ENCODE measurements at regions not wholly inside any gene's neighbourhood (a gene's known extent, or its start where the extent isn't known, plus 50 kb on each side); places are given as distances from the start of the nearest gene placed in this dataset.

DNA sequence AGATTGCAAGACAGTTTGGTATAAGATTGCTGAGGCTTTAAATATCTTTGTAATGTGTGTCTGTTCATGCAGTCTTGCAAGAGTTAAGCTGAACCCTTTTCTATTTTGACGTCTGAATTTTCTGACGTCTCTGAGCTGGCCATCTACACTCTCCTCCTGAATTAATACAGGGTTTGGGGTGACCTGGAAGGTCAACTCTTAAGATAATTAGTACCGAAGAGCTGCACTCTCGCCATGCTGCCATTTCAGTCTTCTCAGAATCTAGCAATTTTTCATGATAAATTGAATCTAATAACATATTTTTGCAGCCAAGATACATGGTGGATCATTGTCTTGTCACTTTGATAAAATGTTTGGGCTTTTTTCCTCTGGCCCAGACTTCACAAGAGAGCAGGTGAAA, 1245.2 kb upstream of the CELF4 start:
- H3K4me1 ChIP-seq (ENCODE audit: insufficient read depth), result no peaks in the 10 kb centered on the region
- Mint-ChIP-seq H3K36me3 (ENCODE audit: low read depth) (no peaks in the 10 kb centered on the region), H3K4me3 (no peak overlapping the region), H3K27ac (no peak overlapping the region), H3K27me3 (ENCODE audit: insufficient read depth, low read depth, poor library complexity) (peaks cover 2% of the 10 kb centered on the region), H3K4me1 (peaks cover 7% of the 10 kb centered on the region; the same call in 2 of the 3 replicates), H3K9me3 (peaks cover 5% of the 10 kb centered on the region; the same call in 2 of the 3 replicates)
- H3K9me2 ChIP-seq (ENCODE audit: insufficient read depth), result no peaks in the 10 kb centered on the region
- peak overlapping the region; percentile 52; the same call in 1 of the 2 replicates for H2AFZ ChIP-seq
- H3K79me2 ChIP-seq (replicated peaks; ENCODE audit: insufficient read depth), result no peaks in the 10 kb centered on the region
- DNase-seq (ENCODE audit: low spot score) (no peak), ATAC-seq (no peak)
- H3K4me3 ChIP-seq, result no peak overlapping the region
- no peak overlapping the region for H3K27ac ChIP-seq (ENCODE audit: low read depth)
- no peaks in the 10 kb centered on the region for H3K27me3 ChIP-seq (ENCODE audit: insufficient read depth)
- no peak for TF ChIP-seq ZNF331 (CRISPR knock-in tag; IDR thresholded peaks at IDR 0.05; ENCODE audit: low read depth)
- TF ChIP-seq, protein P1, sequence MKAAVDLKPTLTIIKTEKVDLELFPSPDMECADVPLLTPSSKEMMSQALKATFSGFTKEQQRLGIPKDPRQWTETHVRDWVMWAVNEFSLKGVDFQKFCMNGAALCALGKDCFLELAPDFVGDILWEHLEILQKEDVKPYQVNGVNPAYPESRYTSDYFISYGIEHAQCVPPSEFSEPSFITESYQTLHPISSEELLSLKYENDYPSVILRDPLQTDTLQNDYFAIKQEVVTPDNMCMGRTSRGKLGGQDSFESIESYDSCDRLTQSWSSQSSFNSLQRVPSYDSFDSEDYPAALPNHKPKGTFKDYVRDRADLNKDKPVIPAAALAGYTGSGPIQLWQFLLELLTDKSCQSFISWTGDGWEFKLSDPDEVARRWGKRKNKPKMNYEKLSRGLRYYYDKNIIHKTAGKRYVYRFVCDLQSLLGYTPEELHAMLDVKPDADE (IDR thresholded peaks at IDR 0.05), result no peak
- TF ChIP-seq JUNB (IDR thresholded peaks at IDR 0.05; ENCODE audit: unreplicated experiment), result no peak
- no peaks in the 10 kb centered on the region for H3F3A ChIP-seq (replicated peaks; ENCODE audit: low read depth)
- no peaks in the 10 kb centered on the region for H4K20me1 ChIP-seq (replicated peaks; ENCODE audit: insufficient read depth)
- H3K36me3 ChIP-seq (ENCODE audit: insufficient read depth), result no peaks in the 10 kb centered on the region
- H3K4me2 ChIP-seq, result no peak overlapping the region

- H3K9me2 ChIP-seq (ENCODE audit: insufficient read depth), result no peaks in the 10 kb centered on the region
- H3K27me3 ChIP-seq (ENCODE audit: insufficient read depth), result no peaks in the 10 kb centered on the region
- H3F3A ChIP-seq (replicated peaks; ENCODE audit: low read depth), result no peaks in the 10 kb centered on the region
- Mint-ChIP-seq H3K27me3 (ENCODE audit: insufficient read depth, low read depth, poor library complexity) (peaks cover 2% of the 10 kb centered on the region), H3K4me3 (no peak overlapping the region), H3K9me3 (no peaks in the 10 kb centered on the region), H3K4me1 (peaks cover 12% of the 10 kb centered on the region), H3K36me3 (ENCODE audit: low read depth) (no peaks in the 10 kb centered on the region), H3K27ac (no peak overlapping the region)
- no peak overlapping the region for H3K4me2 ChIP-seq
- peaks cover 10% of the 10 kb centered on the region for H3K4me1 ChIP-seq (ENCODE audit: insufficient read depth)
- ATAC-seq (no peak), DNase-seq (ENCODE audit: low spot score) (no peak)
- no peaks in the 10 kb centered on the region for H3K36me3 ChIP-seq (ENCODE audit: insufficient read depth)
- H2AFZ ChIP-seq, result no peak overlapping the region
- TF ChIP-seq STAT1 (IDR thresholded peaks at IDR 0.05; ENCODE audit: unreplicated experiment) (no peak), CREB1 (CRISPR knock-in tag; IDR thresholded peaks at IDR 0.05; ENCODE audit: low read depth) (no peak), REST (IDR thresholded peaks at IDR 0.05; ENCODE audit: unreplicated experiment) (no peak), ZNF462 (CRISPR knock-in tag; IDR thresholded peaks at IDR 0.05) (no peak), ZNF331 (CRISPR knock-in tag; IDR thresholded peaks at IDR 0.05; ENCODE audit: low read depth) (no peak), CTCF (conservative IDR thresholded peaks at IDR 0.05; ENCODE audit: low read depth in 2 of 2) (no peak), JUNB (IDR thresholded peaks at IDR 0.05; ENCODE audit: unreplicated experiment) (no peak), EZH2 (IDR thresholded peaks at IDR 0.05; ENCODE audit: low read depth, unreplicated experiment) (no peak)
- H3K79me2 ChIP-seq (replicated peaks; ENCODE audit: insufficient read depth), result no peaks in the 10 kb centered on the region
- no peak overlapping the region for H3K27ac ChIP-seq (ENCODE audit: low read depth)
- no peak overlapping the region for H3K4me3 ChIP-seq
- H4K20me1 ChIP-seq (replicated peaks; ENCODE audit: insufficient read depth), result no peaks in the 10 kb centered on the region
These were observed 1242.3 kb upstream of the CELF4 start for GRCh38 chr18:38807915-38808314.

Measured in GM23338 (cell line).